ENCODE measurements at regions not wholly inside any gene's neighbourhood (a gene's known extent, or its start where the extent isn't known, plus 50 kb on each side); places are given as distances from the start of the nearest gene placed in this dataset.

DNA sequence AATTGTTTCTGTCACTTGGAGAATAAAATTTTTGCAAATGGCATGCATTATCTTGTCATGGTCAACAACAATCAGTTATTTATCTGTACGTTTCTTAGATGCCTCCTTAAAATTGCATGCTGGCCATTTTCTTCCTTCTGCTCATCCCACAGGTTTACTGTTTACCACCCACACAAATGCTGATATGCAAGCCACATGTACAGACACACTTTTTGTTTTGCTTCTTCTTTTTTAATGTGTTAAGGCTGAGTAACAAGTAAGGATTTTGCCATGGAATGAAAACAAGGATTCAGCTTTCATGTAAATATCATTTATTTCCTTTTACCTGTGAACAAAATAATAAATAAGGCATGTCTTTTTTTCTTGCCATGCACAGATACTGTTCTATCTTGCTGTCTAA lies 1077.1 kb upstream of the ZEB2 start:
- 60 to 91% methylated on average over 1 of the region's 1 CpG for WGBS, 2 donors (ENCODE audit: low coverage in 1 of 2)
- no peaks in the 10 kb centered on the region for H3K27me3 ChIP-seq
- no peak for TF ChIP-seq POLR2AphosphoS5 (IDR thresholded peaks at IDR 0.05)
- H3K4me1 ChIP-seq = no peaks in the 10 kb centered on the region
- H3K27ac ChIP-seq = no peak overlapping the region
- H3K36me3 ChIP-seq = no peaks in the 10 kb centered on the region
- no peak for ATAC-seq
- no peaks in the 10 kb centered on the region for H3K9me3 ChIP-seq
- H3K4me3 ChIP-seq = no peak overlapping the region

DNA sequence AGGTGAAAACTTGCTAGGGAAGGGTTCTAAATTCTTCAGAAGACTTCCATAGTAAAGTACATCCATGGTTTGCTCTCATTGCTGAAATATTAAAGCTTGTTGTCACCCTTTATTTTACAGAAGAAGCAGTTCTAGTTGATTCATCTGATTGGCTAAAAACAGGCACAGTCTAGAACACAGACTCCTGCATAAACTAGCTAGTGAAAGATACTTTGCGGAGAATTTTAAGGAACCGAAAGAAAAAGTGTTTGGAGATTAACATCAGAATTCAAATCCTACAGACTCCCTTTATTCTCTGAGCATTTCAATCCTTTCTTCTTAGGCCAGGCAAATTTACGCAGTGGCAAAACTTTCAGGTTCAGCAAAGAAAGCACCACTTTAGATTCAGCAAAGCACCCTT lies 1076.5 kb upstream of the ZEB2 start:
- no peak for ATAC-seq
- H3K9me3 ChIP-seq = no peaks in the 10 kb centered on the region
- 91 to 100% methylated on average over 1 to 3 of the region's 3 CpGs for WGBS, 2 donors (ENCODE audit: low coverage in 1 of 2)
- TF ChIP-seq POLR2AphosphoS5 (IDR thresholded peaks at IDR 0.05) (no peak), POLR2A (IDR thresholded peaks at IDR 0.05) (no peak), EP300 (IDR thresholded peaks at IDR 0.05) (no peak)
- TF ChIP-seq, protein P1, sequence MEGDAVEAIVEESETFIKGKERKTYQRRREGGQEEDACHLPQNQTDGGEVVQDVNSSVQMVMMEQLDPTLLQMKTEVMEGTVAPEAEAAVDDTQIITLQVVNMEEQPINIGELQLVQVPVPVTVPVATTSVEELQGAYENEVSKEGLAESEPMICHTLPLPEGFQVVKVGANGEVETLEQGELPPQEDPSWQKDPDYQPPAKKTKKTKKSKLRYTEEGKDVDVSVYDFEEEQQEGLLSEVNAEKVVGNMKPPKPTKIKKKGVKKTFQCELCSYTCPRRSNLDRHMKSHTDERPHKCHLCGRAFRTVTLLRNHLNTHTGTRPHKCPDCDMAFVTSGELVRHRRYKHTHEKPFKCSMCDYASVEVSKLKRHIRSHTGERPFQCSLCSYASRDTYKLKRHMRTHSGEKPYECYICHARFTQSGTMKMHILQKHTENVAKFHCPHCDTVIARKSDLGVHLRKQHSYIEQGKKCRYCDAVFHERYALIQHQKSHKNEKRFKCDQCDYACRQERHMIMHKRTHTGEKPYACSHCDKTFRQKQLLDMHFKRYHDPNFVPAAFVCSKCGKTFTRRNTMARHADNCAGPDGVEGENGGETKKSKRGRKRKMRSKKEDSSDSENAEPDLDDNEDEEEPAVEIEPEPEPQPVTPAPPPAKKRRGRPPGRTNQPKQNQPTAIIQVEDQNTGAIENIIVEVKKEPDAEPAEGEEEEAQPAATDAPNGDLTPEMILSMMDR (IDR thresholded peaks at IDR 0.05) = no peak
- no peaks in the 10 kb centered on the region for H3K4me1 ChIP-seq
- H3K27me3 ChIP-seq = no peaks in the 10 kb centered on the region
- H3K4me3 ChIP-seq = no peak overlapping the region
- no peak overlapping the region for H3K27ac ChIP-seq
- H3K36me3 ChIP-seq = no peaks in the 10 kb centered on the region

DNA sequence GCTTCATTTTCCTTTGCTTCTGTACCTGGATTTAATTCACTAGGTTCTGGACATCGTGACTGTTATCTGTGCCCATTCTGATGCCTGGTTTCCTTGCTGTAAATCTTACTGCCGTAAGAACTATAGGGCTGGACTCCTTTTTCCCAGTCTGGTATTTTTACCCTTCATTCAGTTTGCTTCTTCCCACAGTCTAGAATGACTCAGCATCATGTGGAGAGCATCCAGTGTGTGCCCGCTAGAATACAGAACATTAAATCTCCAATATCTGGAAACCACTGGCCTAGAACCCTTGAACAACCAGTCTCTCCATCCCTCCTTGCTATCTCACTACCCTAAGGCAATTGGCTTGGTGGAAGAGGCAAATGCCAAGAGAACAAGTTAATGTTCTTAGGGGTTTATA lies 1075.4 kb upstream of the ZEB2 start:
- no peaks in the 10 kb centered on the region for H3K9me3 ChIP-seq
- 92 to 100% methylated on average over 1 to 3 of the region's 3 CpGs for WGBS, 2 donors (ENCODE audit: low coverage in 1 of 2)
- ATAC-seq = no peak
- H3K4me3 ChIP-seq = no peak overlapping the region
- no peak for TF ChIP-seq POLR2AphosphoS5 (IDR thresholded peaks at IDR 0.05)
- TF ChIP-seq, protein P1 (IDR thresholded peaks at IDR 0.05) = no peak
- TF ChIP-seq POLR2A (IDR thresholded peaks at IDR 0.05) = no peak
- no peak for TF ChIP-seq EP300 (IDR thresholded peaks at IDR 0.05)
- no peaks in the 10 kb centered on the region for H3K4me1 ChIP-seq
- no peaks in the 10 kb centered on the region for H3K36me3 ChIP-seq
- no peaks in the 10 kb centered on the region for H3K27me3 ChIP-seq
- H3K27ac ChIP-seq = no peak overlapping the region

DNA sequence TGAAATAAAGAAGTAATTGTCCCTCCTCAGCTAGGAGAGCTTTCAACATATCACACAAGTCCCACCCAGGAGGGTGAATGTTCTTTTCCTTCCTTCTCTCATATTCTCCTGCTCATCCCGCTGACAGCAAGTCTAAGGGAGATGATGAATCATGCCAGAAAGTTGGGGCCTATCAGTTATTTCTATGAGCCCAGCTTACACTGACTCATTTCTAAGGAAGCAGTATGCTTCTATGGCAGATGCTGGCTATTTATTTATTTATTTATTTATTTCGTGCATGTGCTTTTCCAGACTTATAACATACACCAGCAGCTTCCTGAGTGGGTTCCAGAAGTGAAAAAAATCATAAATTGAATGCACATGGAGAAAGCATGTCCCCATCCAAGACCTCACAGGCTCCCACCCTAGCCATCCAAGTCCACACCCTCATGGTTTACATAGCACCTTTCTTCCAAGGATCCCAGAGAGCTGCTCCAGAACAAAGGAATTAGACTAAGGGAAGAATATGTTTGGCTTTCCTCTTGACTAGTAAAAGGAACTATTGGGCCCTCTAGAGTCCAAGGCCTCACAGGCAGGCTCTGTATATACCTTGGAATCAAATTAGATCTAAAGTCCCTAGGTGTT lies 1074.2 kb upstream of the ZEB2 start:
- TF ChIP-seq EP300 (IDR thresholded peaks at IDR 0.05) = no peak
- no peak for TF ChIP-seq POLR2AphosphoS5 (IDR thresholded peaks at IDR 0.05)
- TF ChIP-seq, protein P1 (IDR thresholded peaks at IDR 0.05) = no peak
- TF ChIP-seq POLR2A (IDR thresholded peaks at IDR 0.05) = no peak
- 48 to 83% methylated on average over 2 of the region's 2 CpGs for WGBS, 2 donors (ENCODE audit: low coverage in 1 of 2)
- H3K27ac ChIP-seq = no peak overlapping the region
- H3K27me3 ChIP-seq = no peaks in the 10 kb centered on the region
- no peak overlapping the region for H3K4me3 ChIP-seq
- no peaks in the 10 kb centered on the region for H3K9me3 ChIP-seq
- H3K4me1 ChIP-seq = no peaks in the 10 kb centered on the region
- H3K36me3 ChIP-seq = no peaks in the 10 kb centered on the region
- no peak for ATAC-seq

DNA sequence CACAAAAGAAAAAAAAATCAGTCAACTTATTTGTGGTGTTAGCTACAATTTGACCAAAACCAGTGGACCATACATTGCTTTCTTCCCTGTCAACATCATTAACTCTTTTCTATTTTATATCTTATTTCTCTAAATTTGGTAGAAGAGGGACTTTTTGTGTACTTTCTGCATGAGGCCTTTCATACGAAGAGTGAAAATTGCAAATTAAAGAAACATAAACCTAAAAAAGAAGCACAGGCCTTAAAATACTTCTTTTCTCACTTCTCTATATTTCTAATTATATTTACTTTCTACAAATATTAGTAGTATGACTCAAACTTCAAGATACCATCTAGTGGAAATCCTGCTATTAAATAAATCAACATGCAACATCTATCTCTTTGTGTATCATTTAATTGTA lies 1073.4 kb upstream of the ZEB2 start:
- no peaks in the 10 kb centered on the region for H3K4me1 ChIP-seq
- no peaks in the 10 kb centered on the region for H3K36me3 ChIP-seq
- no peak overlapping the region for H3K4me3 ChIP-seq
- TF ChIP-seq EP300 (IDR thresholded peaks at IDR 0.05) (no peak), POLR2AphosphoS5 (IDR thresholded peaks at IDR 0.05) (no peak), POLR2A (IDR thresholded peaks at IDR 0.05) (no peak)
- TF ChIP-seq, protein P1 (IDR thresholded peaks at IDR 0.05) = no peak
- WGBS, 2 donors (ENCODE audit: low coverage in 1 of 2) = 83 to 100% methylated on average over 1 of the region's 1 CpG
- no peaks in the 10 kb centered on the region for H3K27me3 ChIP-seq
- no peak overlapping the region for H3K27ac ChIP-seq
- no peak for ATAC-seq
- H3K9me3 ChIP-seq = no peaks in the 10 kb centered on the region
